ENCODE measurements at regions not wholly inside any gene's neighbourhood (a gene's known extent, or its start where the extent isn't known, plus 50 kb on each side); places are given as distances from the start of the nearest gene placed in this dataset.

DNA sequence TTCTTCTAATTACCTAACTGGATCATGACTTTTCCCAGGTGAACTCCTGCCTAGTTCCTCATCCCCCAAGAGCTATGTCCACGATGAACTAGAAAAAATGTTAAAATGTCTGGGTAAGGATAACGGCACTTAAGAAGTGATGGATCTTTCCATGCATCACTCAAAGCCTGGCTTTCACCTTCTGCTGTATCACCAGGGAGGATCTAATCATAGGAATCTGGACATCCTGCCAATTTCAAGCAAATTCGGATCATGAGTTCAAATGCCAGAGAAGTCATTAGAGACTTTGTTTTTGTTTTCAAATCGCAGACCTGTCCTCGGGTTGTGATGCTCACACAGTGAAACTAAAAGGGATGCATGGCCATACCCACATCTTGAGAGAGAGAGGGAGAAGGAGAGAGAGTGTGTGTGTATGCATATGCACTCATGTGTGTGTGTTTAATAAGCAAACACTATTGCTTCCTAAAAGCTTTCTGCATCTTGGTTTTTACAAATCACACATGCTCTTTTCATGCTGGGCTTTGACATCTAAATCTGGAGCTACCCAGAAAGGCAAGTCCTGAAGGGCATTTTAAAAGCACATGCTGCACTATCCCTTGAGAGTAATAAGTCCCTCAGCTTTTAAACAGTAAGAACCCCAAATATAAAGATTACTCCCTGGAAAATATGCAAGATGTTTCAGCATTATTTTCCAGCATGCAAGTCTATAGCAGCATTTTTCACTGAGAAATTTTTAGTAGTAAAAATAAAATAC, 524.6 kb upstream of the NOX3 start:
- in situ Hi-C loops (cut with HindIII; ENCODE audit: low pct_unique_long_range_greater_than_20kb, low sequenced_read_pairs), result no loop called here
- no peak for DNase-seq (ENCODE audit: low read depth, low spot score)

GRCh38 chr6:155975506-155975905, 519.9 kb upstream of the NOX3 start:
- in situ Hi-C loops (cut with HindIII; ENCODE audit: low pct_unique_long_range_greater_than_20kb, low sequenced_read_pairs), result no loop called here
- DNase-seq (ENCODE audit: low read depth, low spot score), result no peak

DNA sequence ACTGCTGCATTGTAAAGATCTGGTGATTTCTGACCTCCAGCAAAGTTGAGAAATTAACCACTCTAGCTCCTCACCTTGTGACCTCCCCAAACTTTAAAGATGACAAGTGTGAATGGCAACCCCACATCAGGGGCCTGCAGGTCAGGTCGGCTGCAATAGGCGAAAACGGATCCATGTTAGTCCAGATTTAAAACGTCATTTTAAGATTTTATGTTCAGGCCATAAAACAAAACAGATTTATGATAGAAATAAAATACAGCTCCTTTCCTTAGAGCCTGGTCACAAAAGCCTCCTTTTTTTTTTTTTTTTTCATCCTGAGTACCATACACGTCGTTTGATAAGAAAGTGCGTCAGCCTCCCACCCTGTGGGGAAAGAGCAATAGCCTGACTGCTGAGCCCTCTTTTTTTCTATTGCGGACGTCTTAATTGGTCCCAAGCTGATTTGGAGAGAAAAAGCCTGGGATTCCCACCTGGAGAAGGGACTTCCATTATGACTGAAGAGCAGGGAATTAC, 519.2 kb upstream of the NOX3 start:
- DNase-seq (ENCODE audit: low read depth, low spot score), result no peak
- in situ Hi-C loops (cut with HindIII; ENCODE audit: low pct_unique_long_range_greater_than_20kb, low sequenced_read_pairs), result no loop called here

DNA sequence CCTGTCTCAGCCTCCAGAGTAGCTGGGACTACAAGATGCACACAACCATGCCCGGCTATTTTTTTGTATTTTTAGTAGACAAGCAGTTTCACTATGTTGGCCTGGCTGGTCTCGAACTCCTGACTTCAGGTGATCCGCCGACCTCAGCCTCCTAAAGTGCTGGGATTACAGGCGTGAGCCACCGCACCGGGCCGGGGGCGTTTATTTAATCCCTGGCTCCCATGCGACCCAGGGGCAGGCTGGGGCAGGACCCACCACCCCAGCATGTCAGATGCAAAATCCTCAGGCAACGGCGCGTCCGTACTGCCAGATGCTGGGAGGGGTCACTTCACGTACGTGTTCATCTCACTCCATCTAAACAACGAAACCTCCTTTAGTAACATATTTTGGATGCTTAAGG, 518.7 kb upstream of the NOX3 start:
- DNase-seq (ENCODE audit: low read depth, low spot score), result no peak
- in situ Hi-C loops (cut with HindIII; ENCODE audit: low pct_unique_long_range_greater_than_20kb, low sequenced_read_pairs), result no loop called here

- no peak for DNase-seq (ENCODE audit: low read depth, low spot score)
- in situ Hi-C loops (cut with HindIII; ENCODE audit: low pct_unique_long_range_greater_than_20kb, low sequenced_read_pairs), result no loop called here
Observed at GRCh38 chr6:155970876-155971708, 515.5 kb upstream of the NOX3 start.

DNA sequence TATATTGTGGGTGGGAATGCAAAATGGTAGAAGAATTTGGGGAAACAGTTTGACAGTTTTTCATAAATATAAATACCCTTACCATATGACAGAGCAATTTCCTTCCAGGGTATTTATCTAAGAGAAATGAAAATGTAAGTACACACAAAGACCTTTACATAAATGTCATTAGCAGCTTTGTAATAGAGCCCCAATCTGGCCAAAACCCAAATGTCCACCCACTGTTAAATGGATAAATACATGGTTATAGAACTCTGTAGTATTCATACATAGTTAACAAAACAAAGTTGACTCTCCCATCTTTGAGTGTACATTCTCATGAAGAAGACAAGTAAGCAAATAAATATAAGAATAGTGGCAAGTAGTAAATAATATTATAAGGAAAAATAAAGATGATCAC, 514.8 kb upstream of the NOX3 start:
- no peak for DNase-seq (ENCODE audit: low read depth, low spot score)
- in situ Hi-C loops (cut with HindIII; ENCODE audit: low pct_unique_long_range_greater_than_20kb, low sequenced_read_pairs), result no loop called here

- in situ Hi-C loops (cut with HindIII; ENCODE audit: low pct_unique_long_range_greater_than_20kb, low sequenced_read_pairs), result no loop called here
- no peak for DNase-seq (ENCODE audit: low read depth, low spot score)
Observed at GRCh38 chr6:155968921-155969320, 513.3 kb upstream of the NOX3 start.

DNA sequence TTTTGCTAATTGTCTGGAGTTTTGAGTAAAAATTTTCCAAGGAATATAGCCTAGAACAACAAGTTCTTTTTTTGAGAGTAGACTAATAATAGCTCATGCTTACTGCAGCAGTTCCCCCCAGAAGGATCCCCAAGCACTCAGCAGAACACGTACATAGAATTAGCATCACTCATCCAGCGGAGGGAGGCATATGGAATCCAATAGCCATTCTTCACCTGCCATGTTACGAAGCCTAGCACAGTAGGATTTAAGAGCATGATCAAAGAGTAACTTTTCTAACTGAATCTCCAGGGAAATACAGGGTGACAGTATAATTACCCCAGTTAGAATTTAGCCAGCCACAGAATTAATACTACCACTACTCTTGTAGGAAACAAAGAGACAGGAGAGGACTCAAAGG, 511.7 kb upstream of the NOX3 start:
- no peak for DNase-seq (ENCODE audit: low read depth, low spot score)
- in situ Hi-C loops (cut with HindIII; ENCODE audit: low pct_unique_long_range_greater_than_20kb, low sequenced_read_pairs), result no loop called here

GRCh38 chr6:155964544-155964943, 508.9 kb upstream of the NOX3 start:
- DNase-seq (ENCODE audit: low read depth, low spot score), result no peak
- in situ Hi-C loops (cut with HindIII; ENCODE audit: low pct_unique_long_range_greater_than_20kb, low sequenced_read_pairs), result no loop called here

DNA sequence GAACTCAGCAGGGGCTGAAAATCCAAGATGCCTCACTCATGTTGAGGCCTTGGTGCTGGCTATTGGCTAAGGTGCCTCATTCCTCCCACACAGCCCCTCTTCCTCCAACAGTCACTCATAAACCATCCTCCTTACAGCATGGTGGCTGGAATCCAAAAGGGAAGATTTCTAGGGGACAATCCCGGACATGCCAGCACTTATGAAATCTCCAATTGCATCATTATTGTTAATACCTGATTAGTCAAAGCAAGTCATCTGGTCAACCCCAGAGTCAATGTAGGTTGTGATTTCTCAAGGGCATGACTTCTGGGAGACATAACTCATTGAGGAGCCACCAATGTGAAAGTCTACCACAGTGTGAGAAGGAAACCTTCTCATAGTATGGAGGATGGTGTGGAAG, 506.6 kb upstream of the NOX3 start:
- no peak for DNase-seq (ENCODE audit: low read depth, low spot score)
- in situ Hi-C loops (cut with HindIII; ENCODE audit: low pct_unique_long_range_greater_than_20kb, low sequenced_read_pairs), result no loop called here

GRCh38 chr6:155959898-155960495, 504.4 kb upstream of the NOX3 start:
- no peak for DNase-seq (ENCODE audit: low read depth, low spot score)
- in situ Hi-C loops (cut with HindIII; ENCODE audit: low pct_unique_long_range_greater_than_20kb, low sequenced_read_pairs), result no loop called here

- in situ Hi-C loops (cut with HindIII; ENCODE audit: low pct_unique_long_range_greater_than_20kb, low sequenced_read_pairs), result no loop called here
- no peak for DNase-seq (ENCODE audit: low read depth, low spot score)
Observed at GRCh38 chr6:155958550-155958949, 502.9 kb upstream of the NOX3 start.

DNA sequence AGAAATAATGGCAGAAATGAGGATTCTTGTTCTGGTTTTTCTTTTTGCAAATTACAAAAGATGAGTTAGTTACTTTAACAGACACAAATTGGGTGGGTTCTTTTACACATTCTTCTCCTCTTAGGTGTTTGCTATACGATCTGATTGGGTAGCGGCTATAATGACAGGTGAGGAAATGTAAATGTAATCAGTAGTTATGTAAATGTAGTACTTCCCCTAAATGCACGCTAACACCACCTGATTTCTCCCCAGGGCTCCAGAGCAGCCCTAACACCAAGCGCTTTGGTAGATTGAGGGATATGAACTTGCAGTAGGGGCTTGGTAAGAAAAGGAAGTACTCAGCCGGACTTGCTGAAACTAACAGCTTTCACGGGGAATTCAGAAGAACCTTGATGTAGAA, 499.4 kb upstream of the NOX3 start:
- in situ Hi-C loops (cut with HindIII; ENCODE audit: low pct_unique_long_range_greater_than_20kb, low sequenced_read_pairs), result no loop called here

GRCh38 chr6:155954149-155954548, 498.5 kb upstream of the NOX3 start:
- in situ Hi-C loops (cut with HindIII; ENCODE audit: low pct_unique_long_range_greater_than_20kb, low sequenced_read_pairs), result no loop called here
- no peak for DNase-seq (ENCODE audit: low read depth, low spot score)

More for the DNA sequence above, 499.4 kb upstream of the NOX3 start:
- no peak for DNase-seq (ENCODE audit: low read depth, low spot score)

DNA sequence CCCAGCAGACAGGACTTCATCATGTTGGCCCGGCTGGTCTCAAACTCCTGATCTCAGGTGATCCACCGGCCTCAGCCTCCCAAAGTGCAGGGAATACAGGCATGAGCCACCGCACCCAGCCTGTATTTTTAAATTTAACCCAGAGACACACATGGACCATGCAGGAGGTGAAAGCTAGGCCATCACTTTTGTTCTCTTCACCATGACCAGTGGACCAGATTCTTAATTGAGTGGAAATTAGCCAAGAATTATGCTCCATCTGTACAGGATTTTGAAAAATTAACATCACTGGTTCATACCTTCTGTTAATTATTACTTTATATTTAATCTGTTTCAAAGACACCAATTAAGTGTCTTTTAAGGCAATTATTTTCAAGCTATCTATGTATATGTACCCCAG, 493.6 kb upstream of the NOX3 start:
- DNase-seq (ENCODE audit: low read depth, low spot score), result no peak
- in situ Hi-C loops (cut with HindIII; ENCODE audit: low pct_unique_long_range_greater_than_20kb, low sequenced_read_pairs), result no loop called here

GRCh38 chr6:155946860-155947259, 491.2 kb upstream of the NOX3 start:
- DNase-seq (ENCODE audit: low read depth, low spot score), result no peak
- in situ Hi-C loops (cut with HindIII; ENCODE audit: low pct_unique_long_range_greater_than_20kb, low sequenced_read_pairs), result no loop called here

GRCh38 chr6:155943635-155944034, 488.0 kb upstream of the NOX3 start:
- DNase-seq (ENCODE audit: low read depth, low spot score), result no peak
- in situ Hi-C loops (cut with HindIII; ENCODE audit: low pct_unique_long_range_greater_than_20kb, low sequenced_read_pairs), result no loop called here

DNA sequence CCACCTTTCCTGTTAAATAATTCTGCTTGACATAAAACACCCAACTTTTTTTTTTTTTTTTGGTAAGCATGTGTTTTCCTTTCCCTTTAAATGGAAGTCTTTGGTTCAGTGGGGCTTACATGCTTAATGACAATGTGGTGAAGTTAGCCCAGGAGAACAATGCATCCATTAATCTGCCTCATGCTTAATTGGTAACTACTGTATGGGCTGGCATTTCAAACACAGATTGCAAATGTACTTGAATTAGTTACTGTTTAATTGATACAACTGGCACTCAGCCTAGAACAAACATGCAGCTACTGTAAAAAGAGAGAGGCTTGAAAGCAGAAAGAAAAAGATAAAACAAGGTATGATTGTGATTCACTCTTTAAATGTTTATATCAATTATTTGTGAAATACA, 483.6 kb upstream of the NOX3 start:
- in situ Hi-C loops (cut with HindIII; ENCODE audit: low pct_unique_long_range_greater_than_20kb, low sequenced_read_pairs), result no loop called here
- no peak for DNase-seq (ENCODE audit: low read depth, low spot score)

DNA sequence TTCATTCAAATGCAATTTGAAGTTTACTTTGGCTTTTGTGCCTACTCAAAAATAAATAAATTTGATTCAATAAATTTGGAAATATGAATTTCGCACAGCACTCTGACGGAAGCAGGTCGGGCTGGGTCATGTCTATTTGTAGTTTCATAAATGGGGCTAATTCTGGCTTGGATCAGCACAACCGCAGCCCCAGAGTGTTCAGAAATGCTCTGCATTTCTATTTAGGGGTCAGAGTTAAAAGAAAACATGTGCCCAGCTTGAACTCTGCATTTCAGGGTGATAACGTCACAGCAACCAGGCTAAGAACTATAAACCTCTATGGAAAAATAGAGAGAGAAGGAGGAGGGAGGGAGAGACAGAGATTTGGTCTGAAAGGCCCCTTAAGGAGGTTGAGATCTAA, 480.9 kb upstream of the NOX3 start:
- in situ Hi-C loops (cut with HindIII; ENCODE audit: low pct_unique_long_range_greater_than_20kb, low sequenced_read_pairs), result no loop called here
- no peak for DNase-seq (ENCODE audit: low read depth, low spot score)
